Medulla oblongata (tissue), 1 donor: ENCODE measurements at regions not wholly inside any gene's neighbourhood (a gene's known extent, or its start where the extent isn't known, plus 50 kb on each side); places are given as distances from the start of the nearest gene placed in this dataset.
"Not testable (repeated sequence)": the region's sequence is repeated elsewhere in the genome, so short reads cannot be mapped to it uniquely, and the experiment has no call there.

Experiments
- DNase-seq: peaks from one replicate; pipeline ENCODE4 v3.0.0-alpha.2; 2015; ENCODE audit errors: extremely low spot score

DNA sequence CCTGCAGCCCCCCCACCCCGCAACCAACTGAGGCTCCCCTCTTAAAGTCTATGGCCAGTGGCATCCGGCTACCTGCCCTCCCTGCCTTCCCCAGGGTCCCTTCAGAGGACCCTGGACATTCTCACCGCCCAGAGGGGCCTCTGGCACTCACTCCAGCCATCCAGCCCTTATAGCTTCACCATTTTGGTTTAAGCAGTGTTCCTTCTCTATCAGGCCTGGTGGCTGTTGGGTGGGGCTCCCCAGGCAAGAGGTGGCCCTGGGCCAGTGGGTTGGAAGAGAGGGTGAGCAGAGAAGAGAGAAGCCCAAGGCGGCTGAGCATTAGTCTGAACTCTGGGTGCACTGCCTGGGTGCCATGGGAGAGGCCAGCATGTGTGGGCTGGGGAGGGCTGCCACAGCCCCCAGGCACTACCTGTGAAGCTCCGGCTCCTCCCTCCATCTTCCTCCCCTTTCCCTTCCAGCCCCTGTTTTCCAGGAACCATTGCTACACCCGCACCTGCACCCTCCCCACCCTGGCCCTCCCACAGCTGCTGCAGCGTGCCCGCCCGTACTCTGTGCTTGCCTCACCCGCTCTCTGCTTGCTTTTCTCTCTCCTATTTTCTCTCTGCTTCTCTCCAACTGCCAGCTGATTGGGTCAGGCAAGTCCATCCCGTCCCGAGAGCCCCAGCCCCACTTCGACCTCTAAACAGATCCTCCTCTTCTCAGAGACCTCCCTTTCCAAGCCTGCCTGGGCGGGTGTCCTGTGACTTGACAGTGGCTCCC, 168.2 kb downstream of the TBC1D2B start:
- no peak for DNase-seq

DNA sequence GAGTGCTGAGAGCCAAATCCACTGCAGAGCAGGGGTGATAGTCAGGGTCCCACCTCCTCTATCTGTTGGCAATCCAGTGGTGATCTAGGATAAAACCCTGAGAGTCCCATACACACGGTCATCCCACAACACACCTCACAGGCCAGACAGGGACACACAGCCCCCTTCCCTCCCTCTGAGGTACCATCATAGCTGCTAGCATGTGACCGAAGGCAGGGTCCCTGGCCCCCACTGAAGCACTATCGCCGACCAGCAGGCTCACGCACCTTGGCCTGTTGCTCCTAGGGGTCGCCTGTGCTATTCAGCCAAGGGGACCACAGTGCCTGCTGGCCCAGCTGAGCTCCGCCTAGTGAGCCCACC, 168.8 kb downstream of the TBC1D2B start:
- DNase-seq = not testable (repeated sequence)

DNA sequence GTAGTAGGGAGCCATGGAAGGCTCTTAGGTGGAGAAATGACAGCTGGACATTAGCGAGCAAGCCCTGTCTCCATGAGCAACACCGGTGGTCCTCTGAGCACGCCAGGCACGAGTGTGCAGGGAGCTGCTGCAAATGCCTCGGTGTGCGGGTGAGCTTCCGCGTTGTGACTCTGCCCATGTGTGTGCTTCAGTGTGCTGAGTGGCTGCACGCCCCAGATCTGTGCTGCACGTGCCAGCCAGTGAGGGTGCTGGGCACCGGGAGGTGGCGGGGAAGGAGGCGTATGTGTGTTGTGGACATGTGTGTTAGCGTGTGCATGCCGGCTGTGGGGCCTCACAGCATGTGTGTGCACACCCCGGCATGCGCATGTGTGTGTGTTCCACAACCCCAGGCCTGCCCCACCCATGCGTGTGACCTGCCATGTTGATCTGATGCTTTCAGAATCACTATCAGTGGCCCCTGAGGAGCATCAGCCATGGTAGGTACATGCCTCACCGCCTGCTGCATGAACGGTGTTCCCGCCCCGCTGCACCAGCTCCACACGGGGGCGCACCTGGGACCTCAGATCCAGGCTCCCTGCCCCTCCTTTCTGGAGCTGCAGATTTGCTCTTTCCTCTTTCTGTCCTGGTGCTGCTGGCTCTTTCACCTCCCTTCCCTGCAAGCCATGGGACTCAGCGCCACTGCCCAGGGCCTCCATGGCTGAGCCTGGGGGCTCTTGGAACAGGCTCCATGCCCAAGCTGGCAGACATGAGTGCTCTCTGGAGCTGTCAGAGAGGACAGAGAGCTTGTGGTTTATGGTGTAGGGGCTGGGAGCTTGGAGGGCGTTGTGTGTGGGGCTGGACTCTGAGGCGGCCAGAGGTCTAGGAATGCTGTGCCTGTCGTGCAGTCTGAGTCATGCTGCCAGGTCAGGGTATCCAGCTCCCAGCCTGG, 169.4 kb downstream of the TBC1D2B start:
- DNase-seq = peak; percentile 20

- not testable (repeated sequence) for DNase-seq
These were observed 171.2 kb downstream of the TBC1D2B start for GRCh38 chr15:77906062-77906990.

- DNase-seq = no peak
These were observed 172.1 kb downstream of the TBC1D2B start for GRCh38 chr15:77905301-77905920.

- no peak for DNase-seq
These were observed 172.6 kb downstream of the TBC1D2B start for GRCh38 chr15:77904901-77905300.

DNA sequence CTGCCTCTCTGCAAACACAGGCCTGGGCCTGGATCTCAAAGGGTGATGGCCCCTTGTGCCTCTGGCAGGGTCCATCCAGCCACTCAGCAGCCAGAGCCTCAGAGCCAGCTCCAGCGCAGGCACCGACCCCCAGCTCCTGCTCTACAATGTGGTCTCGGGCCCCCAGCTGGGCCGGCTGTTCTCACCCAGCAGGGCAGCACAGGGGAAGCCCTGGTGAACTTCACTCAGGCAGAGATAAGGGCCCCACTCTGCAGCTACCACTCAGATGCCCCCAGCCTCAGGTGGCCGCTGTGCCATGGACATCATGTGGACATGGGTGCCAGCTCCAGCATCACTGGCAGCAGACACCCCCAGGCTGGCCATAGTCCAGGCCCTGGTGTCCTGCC, 173.1 kb downstream of the TBC1D2B start:
- no peak for DNase-seq

- not testable (repeated sequence) for DNase-seq
These were observed 173.6 kb downstream of the TBC1D2B start for GRCh38 chr15:77903761-77904435.

DNA sequence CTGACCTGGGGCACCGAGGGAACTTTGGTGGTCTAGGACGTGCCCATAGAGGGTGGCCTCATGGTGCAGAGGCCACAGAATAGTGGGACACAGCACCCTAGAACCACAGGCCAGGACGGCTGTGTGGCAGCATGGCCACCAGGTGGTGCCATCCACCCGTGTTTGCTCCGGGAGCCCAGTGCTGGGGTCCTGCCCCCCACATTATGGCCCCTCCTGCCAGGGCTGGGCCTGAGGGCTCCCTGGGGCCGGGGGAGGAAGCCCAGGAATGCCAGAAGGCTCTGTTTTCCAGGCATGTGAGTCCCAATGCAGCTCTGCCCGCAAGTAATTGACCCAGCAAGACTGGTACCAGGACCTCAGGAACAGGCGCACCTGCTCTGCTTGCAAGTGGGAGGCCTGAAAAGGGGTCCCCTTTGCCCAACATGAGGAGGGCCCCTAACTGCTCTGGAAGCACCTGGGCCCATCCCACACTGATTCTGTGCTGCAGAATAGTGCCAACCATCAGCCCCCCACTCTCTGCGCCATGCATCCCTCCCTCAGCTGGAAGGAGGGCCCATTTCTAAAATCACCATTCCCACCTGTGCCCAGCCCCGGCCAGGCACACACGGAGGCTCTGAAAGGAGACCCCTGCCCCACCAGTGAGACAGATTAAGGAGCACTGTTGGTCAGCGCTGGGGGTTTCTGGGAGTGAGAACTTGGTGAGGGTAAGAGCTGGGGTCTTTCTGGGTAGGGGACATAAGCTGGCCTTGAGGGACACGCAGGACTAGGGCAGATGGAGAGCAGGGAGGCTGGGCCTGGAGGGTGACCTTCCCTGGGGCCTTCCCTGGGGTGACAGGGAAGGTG, 174.4 kb downstream of the TBC1D2B start:
- DNase-seq = not testable (repeated sequence)

DNA sequence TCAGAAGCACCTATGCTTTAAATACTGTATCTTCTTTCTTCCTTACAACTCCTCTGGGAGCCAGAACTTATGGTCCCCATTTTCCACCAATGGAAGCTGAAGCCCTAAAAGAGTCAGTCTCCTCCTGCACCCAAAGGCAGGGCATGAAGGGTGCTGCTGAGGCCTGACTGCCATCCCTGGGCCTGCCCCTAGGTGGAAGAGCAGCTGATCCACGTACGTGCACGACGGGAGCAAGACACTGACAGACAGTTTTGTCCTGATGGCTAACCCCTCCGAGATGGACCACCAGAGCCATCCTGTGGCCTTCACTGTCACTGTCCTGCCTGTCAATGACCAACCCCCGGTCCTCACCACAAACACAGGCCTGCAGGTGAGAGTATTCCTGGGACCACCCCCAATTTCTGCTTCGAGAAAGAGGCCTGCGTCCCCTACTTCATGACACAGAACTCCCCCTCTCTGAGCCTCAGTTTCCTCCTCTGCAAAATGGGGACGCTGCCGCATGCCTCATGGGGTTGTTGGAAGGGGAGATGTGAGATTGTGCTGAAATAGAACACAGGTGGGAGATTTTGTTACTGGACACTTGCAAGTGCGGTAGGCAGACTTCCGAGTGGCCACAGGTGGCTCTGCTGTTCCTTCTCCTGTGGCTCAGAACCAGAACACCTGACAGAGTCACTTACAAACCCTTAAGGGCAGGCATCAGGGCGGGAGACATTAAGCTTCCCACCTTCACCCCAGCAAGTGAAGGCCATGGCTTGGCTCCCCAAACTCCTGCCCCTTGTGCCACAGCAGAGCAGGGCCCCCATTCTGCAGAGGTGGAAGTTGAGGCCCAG, 175.4 kb downstream of the TBC1D2B start:
- DNase-seq = no peak

GRCh38 chr15:77901251-77901881, 176.1 kb downstream of the TBC1D2B start:
- no peak for DNase-seq

GRCh38 chr15:77900331-77900963, 177.1 kb downstream of the TBC1D2B start:
- DNase-seq = not testable (repeated sequence)

- not testable (repeated sequence) for DNase-seq
These were observed 177.7 kb downstream of the TBC1D2B start for GRCh38 chr15:77899776-77900175.

DNA sequence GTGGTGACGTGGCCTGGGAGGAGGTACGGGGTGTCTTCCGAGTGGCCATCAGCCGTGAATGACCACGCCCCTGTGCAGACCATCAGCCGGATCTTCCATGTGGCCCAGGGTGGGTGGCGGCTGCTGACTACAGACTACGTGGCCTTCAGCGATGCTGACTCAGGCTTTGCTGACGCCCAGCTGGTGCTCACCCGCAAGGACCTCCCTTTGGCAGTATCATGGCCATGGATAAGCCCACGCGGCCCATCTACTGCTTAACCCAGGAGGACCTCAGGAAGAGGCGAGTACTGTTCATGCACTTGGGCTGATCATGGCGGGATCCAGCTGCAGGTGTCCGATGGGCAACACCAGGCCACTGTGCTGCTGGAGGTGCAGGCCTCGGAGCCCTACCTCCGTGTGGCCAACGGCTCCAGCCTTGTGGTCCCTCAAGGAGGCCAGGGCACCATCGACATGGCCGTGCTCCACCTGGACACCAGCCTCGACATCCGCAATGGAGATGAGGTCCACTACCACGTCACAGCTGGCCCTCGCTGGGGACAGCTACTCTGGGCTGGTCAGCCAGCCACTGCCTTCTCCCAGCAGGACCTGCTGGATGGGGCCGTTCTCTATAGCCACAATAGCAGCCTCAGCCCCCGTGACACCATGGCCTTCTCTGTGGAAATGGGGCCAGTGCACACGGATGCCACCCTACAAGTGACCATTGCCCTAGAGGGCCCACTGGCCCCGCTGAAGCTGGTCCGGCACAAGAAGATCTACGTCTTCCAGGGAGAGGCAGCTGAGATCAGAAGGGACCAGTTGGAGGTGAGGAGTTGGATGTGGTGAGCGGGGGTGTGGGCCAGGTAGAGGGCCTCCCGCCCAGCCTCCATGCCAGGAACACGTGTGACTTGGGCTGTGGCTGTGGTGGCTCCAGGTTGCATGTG, 178.4 kb downstream of the TBC1D2B start:
- DNase-seq = no peak

GRCh38 chr15:77897896-77898406, 179.6 kb downstream of the TBC1D2B start:
- no peak for DNase-seq

- not testable (repeated sequence) for DNase-seq
These were observed 180.2 kb downstream of the TBC1D2B start for GRCh38 chr15:77897113-77897895.
